ENCODE measurements at regions not wholly inside any gene's neighbourhood (a gene's known extent, or its start where the extent isn't known, plus 50 kb on each side); places are given as distances from the start of the nearest gene placed in this dataset.

DNA sequence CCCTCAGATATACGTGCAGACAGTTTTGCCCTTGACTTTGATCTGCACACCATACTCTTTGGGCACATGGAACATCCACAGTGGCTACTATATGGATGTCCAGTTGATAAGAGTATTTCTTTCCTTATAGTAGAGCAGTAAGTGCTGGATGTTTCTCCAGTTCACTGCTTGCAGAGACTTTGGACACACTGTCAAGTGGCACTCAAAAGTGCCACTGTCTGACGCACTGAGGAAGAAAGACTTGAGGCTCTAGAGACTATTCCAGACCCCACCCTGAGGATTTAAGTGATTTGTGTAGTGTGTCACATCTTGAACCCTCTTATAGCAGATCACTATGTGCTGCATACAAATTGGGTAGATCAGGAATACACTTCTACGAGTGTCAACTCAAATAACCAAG, 179.1 kb downstream of the GNAI1 start:
- TF ChIP-seq, protein P1, sequence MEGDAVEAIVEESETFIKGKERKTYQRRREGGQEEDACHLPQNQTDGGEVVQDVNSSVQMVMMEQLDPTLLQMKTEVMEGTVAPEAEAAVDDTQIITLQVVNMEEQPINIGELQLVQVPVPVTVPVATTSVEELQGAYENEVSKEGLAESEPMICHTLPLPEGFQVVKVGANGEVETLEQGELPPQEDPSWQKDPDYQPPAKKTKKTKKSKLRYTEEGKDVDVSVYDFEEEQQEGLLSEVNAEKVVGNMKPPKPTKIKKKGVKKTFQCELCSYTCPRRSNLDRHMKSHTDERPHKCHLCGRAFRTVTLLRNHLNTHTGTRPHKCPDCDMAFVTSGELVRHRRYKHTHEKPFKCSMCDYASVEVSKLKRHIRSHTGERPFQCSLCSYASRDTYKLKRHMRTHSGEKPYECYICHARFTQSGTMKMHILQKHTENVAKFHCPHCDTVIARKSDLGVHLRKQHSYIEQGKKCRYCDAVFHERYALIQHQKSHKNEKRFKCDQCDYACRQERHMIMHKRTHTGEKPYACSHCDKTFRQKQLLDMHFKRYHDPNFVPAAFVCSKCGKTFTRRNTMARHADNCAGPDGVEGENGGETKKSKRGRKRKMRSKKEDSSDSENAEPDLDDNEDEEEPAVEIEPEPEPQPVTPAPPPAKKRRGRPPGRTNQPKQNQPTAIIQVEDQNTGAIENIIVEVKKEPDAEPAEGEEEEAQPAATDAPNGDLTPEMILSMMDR (conservative IDR thresholded peaks at IDR 0.05; ENCODE audit: low read length) = no peak
- no peak for TF ChIP-seq EZH2phosphoT487 (IDR thresholded peaks at IDR 0.05; ENCODE audit: borderline replicate concordance, low read depth, low read length)
- H4K20me1 ChIP-seq (ENCODE audit: insufficient read depth, low read length) = no peaks in the 10 kb centered on the region
- no peaks in the 10 kb centered on the region for H3K4me1 ChIP-seq (ENCODE audit: insufficient read depth, low read length, poor library complexity, severe bottlenecking)
- ChIA-PET POLR2A (no interaction called here), CTCF (ENCODE audit: unreplicated experiment) (no interaction called here)
- no peak overlapping the region for H2AFZ ChIP-seq (ENCODE audit: low read length)
- intact Hi-C loops (cut with micrococcal nuclease; ENCODE audit: unreplicated experiment) = no loop called here
- H3K4me2 ChIP-seq (ENCODE audit: low read length) = no peak overlapping the region
- H3K9me3 ChIP-seq (ENCODE audit: low read length) = no peaks in the 10 kb centered on the region
- no peak for DNase-seq (ENCODE audit: low spot score)
- H3K27ac ChIP-seq (ENCODE audit: low read depth, low read length, poor library complexity, severe bottlenecking) = no peak overlapping the region
- H3K9me2 ChIP-seq (ENCODE audit: insufficient read depth, low read length) = no peaks in the 10 kb centered on the region
- no peaks in the 10 kb centered on the region for H3K36me3 ChIP-seq (ENCODE audit: insufficient read depth, low read length)
- BruUV-seq (replicated peaks) = no TSS peak
- H3K79me2 ChIP-seq (ENCODE audit: insufficient read depth, low read depth, low read length) = no peaks in the 10 kb centered on the region
- no peak overlapping the region for H3K4me3 ChIP-seq (ENCODE audit: low read depth, low read length, poor library complexity, severe bottlenecking)

DNA sequence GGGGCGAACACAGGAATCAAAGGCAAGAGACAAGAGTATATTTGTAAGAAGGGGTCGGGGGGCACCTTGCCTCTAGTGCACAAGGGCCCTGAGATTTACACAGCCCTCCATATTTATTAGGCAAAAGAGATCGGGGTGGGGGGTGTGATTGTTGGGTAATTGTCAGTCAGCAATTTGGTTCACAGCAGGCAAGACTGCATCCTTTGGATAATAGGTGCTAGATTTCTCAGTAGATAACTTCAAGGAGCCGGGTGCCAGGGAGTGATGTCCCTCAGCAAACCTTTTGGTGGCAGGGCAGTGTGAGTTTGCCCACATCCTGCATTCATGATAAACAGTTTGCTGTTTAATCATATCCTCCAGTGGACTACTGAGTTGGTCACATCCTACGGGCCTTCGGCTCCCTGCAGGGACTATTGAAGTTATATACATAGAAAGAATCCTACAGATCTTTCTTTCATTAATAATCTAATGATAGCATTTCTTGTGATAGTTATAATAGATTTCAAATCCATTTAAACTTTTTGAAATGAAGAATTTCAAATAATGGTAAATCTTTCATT, 178.5 kb downstream of the GNAI1 start:
- intact Hi-C loops (cut with micrococcal nuclease; ENCODE audit: unreplicated experiment) = no loop called here
- no peak overlapping the region for H3K27ac ChIP-seq (ENCODE audit: low read depth, low read length, poor library complexity, severe bottlenecking)
- H3K4me3 ChIP-seq (ENCODE audit: low read depth, low read length, poor library complexity, severe bottlenecking) = no peak overlapping the region
- ChIA-PET CTCF (ENCODE audit: unreplicated experiment) (no interaction called here), POLR2A (no interaction called here)
- no peaks in the 10 kb centered on the region for H4K20me1 ChIP-seq (ENCODE audit: insufficient read depth, low read length)
- no peaks in the 10 kb centered on the region for H3K79me2 ChIP-seq (ENCODE audit: insufficient read depth, low read depth, low read length)
- DNase-seq (ENCODE audit: low spot score) = no peak
- no peaks in the 10 kb centered on the region for H3K9me3 ChIP-seq (ENCODE audit: low read length)
- no TSS peak for BruUV-seq (replicated peaks)
- no peak overlapping the region for H2AFZ ChIP-seq (ENCODE audit: low read length)
- H3K36me3 ChIP-seq (ENCODE audit: insufficient read depth, low read length) = no peaks in the 10 kb centered on the region
- H3K4me2 ChIP-seq (ENCODE audit: low read length) = no peak overlapping the region
- H3K4me1 ChIP-seq (ENCODE audit: insufficient read depth, low read length, poor library complexity, severe bottlenecking) = no peaks in the 10 kb centered on the region
- TF ChIP-seq, protein P1 (conservative IDR thresholded peaks at IDR 0.05; ENCODE audit: low read length) = no peak
- TF ChIP-seq EZH2phosphoT487 (IDR thresholded peaks at IDR 0.05; ENCODE audit: borderline replicate concordance, low read depth, low read length) = no peak
- no peaks in the 10 kb centered on the region for H3K9me2 ChIP-seq (ENCODE audit: insufficient read depth, low read length)

DNA sequence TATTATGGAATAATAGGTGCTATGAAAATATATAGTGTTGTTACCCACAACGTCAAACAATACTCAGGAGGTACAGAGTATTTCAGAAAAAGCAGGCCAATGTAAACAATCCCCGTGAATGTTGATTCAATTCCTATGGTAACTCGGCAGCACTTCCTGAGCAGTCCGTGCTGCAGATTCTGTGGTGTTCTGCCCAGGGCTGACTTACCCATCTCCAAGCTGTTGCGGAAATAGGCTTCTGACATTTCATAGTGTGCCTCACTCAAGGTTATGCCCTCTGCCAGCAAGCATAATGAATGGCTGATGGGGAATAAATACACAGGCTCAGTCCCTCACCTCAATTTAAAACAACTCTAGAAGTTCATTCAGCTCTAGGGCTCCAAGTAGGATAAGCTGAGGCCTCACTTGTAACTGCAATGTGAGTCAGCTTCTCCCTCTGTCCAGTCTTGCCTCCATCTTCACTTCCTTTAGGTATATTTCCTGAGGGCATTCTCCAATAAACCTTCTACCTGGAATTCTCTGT, 177.6 kb downstream of the GNAI1 start:
- BruUV-seq (replicated peaks) = no TSS peak
- Histone ChIP-seq H3K36me3 (ENCODE audit: insufficient read depth, low read length) (no peaks in the 10 kb centered on the region), H3K9me3 (ENCODE audit: low read length) (no peaks in the 10 kb centered on the region), H3K27ac (ENCODE audit: low read depth, low read length, poor library complexity, severe bottlenecking) (no peak overlapping the region), H3K4me3 (ENCODE audit: low read depth, low read length, poor library complexity, severe bottlenecking) (no peak overlapping the region), H3K79me2 (ENCODE audit: insufficient read depth, low read depth, low read length) (no peaks in the 10 kb centered on the region), H4K20me1 (ENCODE audit: insufficient read depth, low read length) (no peaks in the 10 kb centered on the region), H3K9me2 (ENCODE audit: insufficient read depth, low read length) (no peaks in the 10 kb centered on the region), H2AFZ (ENCODE audit: low read length) (no peak overlapping the region), H3K4me1 (ENCODE audit: insufficient read depth, low read length, poor library complexity, severe bottlenecking) (no peaks in the 10 kb centered on the region), H3K4me2 (ENCODE audit: low read length) (no peak overlapping the region)
- ChIA-PET CTCF (ENCODE audit: unreplicated experiment) (no interaction called here), POLR2A (interaction anchor here (0.7 kb wide), 1 partner anchor 388 kb away, joined by 3 read pairs; no protein-coding TSS in a partner anchor)
- intact Hi-C loops (cut with micrococcal nuclease; ENCODE audit: unreplicated experiment) = no loop called here
- TF ChIP-seq EZH2phosphoT487 (IDR thresholded peaks at IDR 0.05; ENCODE audit: borderline replicate concordance, low read depth, low read length) = no peak
- TF ChIP-seq, protein P1 (conservative IDR thresholded peaks at IDR 0.05; ENCODE audit: low read length) = no peak
- DNase-seq (ENCODE audit: low spot score) = no peak

Measured in OCI-LY7 (cell line).